Endothelial cell of umbilical vein (primary cell): ENCODE measurements at regions not wholly inside any gene's neighbourhood (a gene's known extent, or its start where the extent isn't known, plus 50 kb on each side); places are given as distances from the start of the nearest gene placed in this dataset.

Source experiments
- BruUV-seq: library from RNA; stranded (reverse); fragments of 400-500 nt; replicated peaks from 2 replicates; lab custom pipeline; 2021; lab: Mats Ljungman, UMichigan
- CTCF ChIA-PET: fragments of 300-600, 350-600 bp; sonication (Branson Sonifier 250); formaldehyde crosslinking; loops from one replicate; lab custom pipeline; 2021; ENCODE audit warnings: antibody characterized with exemption, inconsistent platforms; lab: Charles Lee
- POLR2A ChIA-PET: fragments of 300-600, 350-600 bp; sonication (Branson Sonifier 250); formaldehyde crosslinking; loops from one replicate; lab custom pipeline; 2021; ENCODE audit warnings: antibody characterized with exemption, inconsistent platforms; lab: Charles Lee
- DNase-seq: peaks from one replicate; pipeline ENCODE4 v3.0.0-alpha.2; 2011; ENCODE audit warnings: low read depth, low spot score
- FAIRE-seq: peaks from 2 replicates; lab custom pipeline; 2011; peaks lifted over from hg19 to GRCh38; lab: Jason Lieb, UNC
- H2AFZ ChIP-seq: 2 replicates; pipeline ENCODE4 v1.6.0; 2012; ENCODE audit warnings: low read depth, low read length, control low read depth, inconsistent platforms
- H3K27ac ChIP-seq: 2 replicates; pipeline ENCODE4 v1.5.1; 2011; ENCODE audit warnings: low read depth, mild to moderate bottlenecking, control low read depth, low read length, moderate library complexity; ENCODE audit not compliant: insufficient read depth
- H3K27me3 ChIP-seq, 2 experiments: 2 replicates each; pipeline versions ENCODE4 v1.6.0 to v1.6.1; 2011; ENCODE audit warnings: low read length in 2 of 2, mixed read lengths in 1 of 2; ENCODE audit not compliant: control insufficient read depth in 2 of 2, insufficient read depth in 2 of 2
- H3K36me3 ChIP-seq, 2 experiments: 2 replicates in 1 of 2; 3 replicates in 1 of 2; pipeline ENCODE4 v1.5.1; 2011; ENCODE audit warnings: low read length in 2 of 2, mild to moderate bottlenecking in 1 of 2, moderate library complexity in 1 of 2; ENCODE audit not compliant: control insufficient read depth in 2 of 2, insufficient read depth in 2 of 2; ENCODE audit errors: extremely low read depth in 1 of 2
- H3K4me1 ChIP-seq: 3 replicates; pipeline ENCODE4 v1.5.1; 2011; ENCODE audit warnings: mild to moderate bottlenecking, low read length; ENCODE audit not compliant: control insufficient read depth, insufficient read depth; ENCODE audit errors: extremely low read depth
- H3K4me2 ChIP-seq: 2 replicates; pipeline ENCODE4 v1.6.1; 2011; ENCODE audit warnings: low read length, control low read depth, mixed read lengths; ENCODE audit not compliant: insufficient read depth
- H3K4me3 ChIP-seq, 3 experiments: fragments of 200-600 bp in 1 of 3; sonication (generic), shearing (Covaris generic) in 1 of 3; replicated peaks in 1 of 3; 2 replicates each; pipeline ENCODE4 v1.5.1; 2011 to 2016; ENCODE audit warnings: control low read depth in 3 of 3, low read length in 3 of 3, mild to moderate bottlenecking in 2 of 3, inconsistent platforms in 1 of 3, low read depth in 1 of 3, moderate library complexity in 1 of 3; ENCODE audit not compliant: insufficient read depth in 1 of 3
- H3K79me2 ChIP-seq: 2 replicates; pipeline ENCODE4 v1.6.0; 2012; ENCODE audit warnings: low read length, inconsistent platforms; ENCODE audit not compliant: control insufficient read depth, insufficient read depth
- H3K9ac ChIP-seq: replicated peaks from 2 replicates; pipeline ENCODE3; 2011; ENCODE audit warnings: low read length, control low read depth; ENCODE audit not compliant: insufficient read depth; ENCODE audit errors: extremely low read depth
- H3K9me1 ChIP-seq: replicated peaks from 3 replicates; pipeline ENCODE4 v1.6.0; 2011; ENCODE audit warnings: mild to moderate bottlenecking, low read length; ENCODE audit not compliant: control insufficient read depth, insufficient read depth; ENCODE audit errors: extremely low read depth
- H3K9me3 ChIP-seq: replicated peaks from 2 replicates; pipeline ENCODE4 v1.5.1; 2012; ENCODE audit warnings: low read length, inconsistent platforms; ENCODE audit not compliant: control insufficient read depth, insufficient read depth
- H4K20me1 ChIP-seq: replicated peaks from 2 replicates; pipeline ENCODE3; 2011; ENCODE audit warnings: mild to moderate bottlenecking, low read length; ENCODE audit not compliant: control insufficient read depth, insufficient read depth; ENCODE audit errors: extremely low read depth
- CTCF ChIP-seq, 2 donors: IDR thresholded peaks; 1 replicate in 1 of 2; 2 replicates in 1 of 2; pipeline ENCODE4 v1.5.1; 2011; ENCODE audit warnings: low read length in 2 of 2, mild to moderate bottlenecking in 2 of 2, moderate library complexity in 2 of 2, control low read depth in 1 of 2, inconsistent platforms in 1 of 2, low read depth in 1 of 2; ENCODE audit not compliant: insufficient read depth in 1 of 2; ENCODE audit errors: extremely low read depth in 1 of 2
- EZH2 ChIP-seq: IDR thresholded peaks from 2 replicates; pipeline ENCODE4 v1.6.1; 2012; ENCODE audit warnings: borderline replicate concordance, low read depth, mild to moderate bottlenecking, moderate library complexity, low read length, inconsistent platforms; ENCODE audit not compliant: severe bottlenecking
- FOS ChIP-seq: IDR thresholded peaks from 2 replicates; pipeline ENCODE4 v1.6.1; 2011; ENCODE audit warnings: mild to moderate bottlenecking, low read length, moderate library complexity, borderline replicate concordance; ENCODE audit not compliant: insufficient read depth
- GATA2 ChIP-seq: IDR thresholded peaks from 2 replicates; pipeline ENCODE4 v1.7.0; 2011; ENCODE audit warnings: low read depth, mild to moderate bottlenecking, moderate library complexity, mixed read lengths, low read length; ENCODE audit not compliant: insufficient read length, insufficient read depth
- JUN ChIP-seq: IDR thresholded peaks from 2 replicates; pipeline ENCODE4 v1.6.1; 2011; ENCODE audit warnings: borderline replicate concordance, low read depth; ENCODE audit not compliant: insufficient read length, insufficient read depth
- MYC ChIP-seq: IDR thresholded peaks from one replicate; pipeline ENCODE4 v1.6.1; 2011; ENCODE audit warnings: mild to moderate bottlenecking, low read depth, low read length
- POLR2A ChIP-seq: IDR thresholded peaks from 2 replicates; pipeline ENCODE4 v1.6.1; 2012; ENCODE audit warnings: low read depth, mild to moderate bottlenecking, control low read depth, low read length
- POLR2AphosphoS5 ChIP-seq: IDR thresholded peaks from 2 replicates; pipeline ENCODE4 v1.6.1; 2012; ENCODE audit warnings: low read depth, mild to moderate bottlenecking, control low read depth, low read length, moderate library complexity; ENCODE audit not compliant: insufficient read depth
- dilution Hi-C: fragments of 300-500 bp; cut with MboI; formaldehyde crosslinking; loops from one replicate; pipeline ENCODE4 v1.15.0; 2019; ENCODE audit warnings: low sequenced_read_pairs; ENCODE audit not compliant: extremely low pct_ligation_motif_present
- intact Hi-C: fragments of 100-400 bp; cut with micrococcal nuclease; formaldehyde crosslinking; loops from one replicate; pipeline ENCODE4 v1.10.0; 2022
- TF ChIP-seq, protein P1 (sequence below): IDR thresholded peaks from 2 replicates; pipeline ENCODE4 v1.6.1; 2011; ENCODE audit not compliant: insufficient read depth, insufficient read length

- Histone ChIP-seq H3K9me1 (no peaks in the 10 kb centered on the region), H3K9me3 (peaks cover 3% of the 10 kb centered on the region), H3K36me3 (no peaks in the 10 kb centered on the region), H3K4me3 (no peak overlapping the region), H2AFZ (no peak overlapping the region), H3K9ac (no peak overlapping the region), H3K27ac (no peak overlapping the region), H4K20me1 (no peaks in the 10 kb centered on the region), H3K27me3 (no peaks in the 10 kb centered on the region), H3K4me1 (no peaks in the 10 kb centered on the region), H3K79me2 (no peaks in the 10 kb centered on the region), H3K4me2 (no peak overlapping the region)
- FAIRE-seq (no peak), DNase-seq (no peak)
- BruUV-seq: no TSS peak
- ChIA-PET CTCF (no interaction called here), POLR2A (no interaction called here)
- dilution Hi-C loops (no loop called here), intact Hi-C loops (no loop called here)
- TF ChIP-seq MYC: no peak
- no peak for TF ChIP-seq POLR2AphosphoS5
- no peak for TF ChIP-seq JUN
- no peak for TF ChIP-seq GATA2
- no peak for TF ChIP-seq EZH2
- TF ChIP-seq, protein P1, sequence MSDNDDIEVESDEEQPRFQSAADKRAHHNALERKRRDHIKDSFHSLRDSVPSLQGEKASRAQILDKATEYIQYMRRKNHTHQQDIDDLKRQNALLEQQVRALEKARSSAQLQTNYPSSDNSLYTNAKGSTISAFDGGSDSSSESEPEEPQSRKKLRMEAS: no peak
- TF ChIP-seq POLR2A: no peak
- no peak for TF ChIP-seq CTCF (IDR thresholded peaks at IDR 0.05; ENCODE audit: extremely low read depth in 1 of 2, insufficient read depth in 1 of 2, low read depth in 1 of 2, low read length in 2 of 2)
- TF ChIP-seq FOS: no peak
Measured at GRCh38 chr7:51528172-51528571, 211.6 kb upstream of the COBL start.
